ENCODE measurements at regions not wholly inside any gene's neighbourhood (a gene's known extent, or its start where the extent isn't known, plus 50 kb on each side); places are given as distances from the start of the nearest gene placed in this dataset.

- DNase-seq = no peak
Observed at GRCh38 chr20:7505835-7506221, 434.4 kb downstream of the HAO1 start.

DNA sequence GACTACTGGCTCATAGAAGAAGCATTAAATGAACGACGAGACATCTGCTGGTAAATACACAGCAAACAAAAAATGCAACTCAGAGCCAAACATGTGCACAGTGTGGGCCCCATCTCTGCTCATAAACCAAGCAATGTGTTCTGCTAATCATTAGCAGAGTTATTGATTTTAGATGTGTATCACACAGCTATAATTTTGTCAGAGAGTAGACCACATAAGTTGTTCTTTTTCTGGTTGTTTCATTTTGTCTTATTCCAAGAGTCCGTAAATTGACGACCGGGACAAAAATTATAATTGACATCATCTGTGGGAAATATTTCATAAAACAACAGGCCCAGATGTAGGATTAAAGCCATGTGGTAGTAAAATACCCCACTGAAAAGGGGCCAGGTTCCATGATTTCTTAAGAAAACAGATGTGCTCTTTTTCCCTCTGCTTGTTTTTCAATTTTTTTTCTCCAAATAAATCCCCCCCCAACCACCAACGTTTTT is 423.6 kb downstream of the HAO1 start:
- peak; percentile 89 for DNase-seq

- no peak for DNase-seq
Observed at GRCh38 chr20:7520361-7520760, 419.9 kb downstream of the HAO1 start.

DNA sequence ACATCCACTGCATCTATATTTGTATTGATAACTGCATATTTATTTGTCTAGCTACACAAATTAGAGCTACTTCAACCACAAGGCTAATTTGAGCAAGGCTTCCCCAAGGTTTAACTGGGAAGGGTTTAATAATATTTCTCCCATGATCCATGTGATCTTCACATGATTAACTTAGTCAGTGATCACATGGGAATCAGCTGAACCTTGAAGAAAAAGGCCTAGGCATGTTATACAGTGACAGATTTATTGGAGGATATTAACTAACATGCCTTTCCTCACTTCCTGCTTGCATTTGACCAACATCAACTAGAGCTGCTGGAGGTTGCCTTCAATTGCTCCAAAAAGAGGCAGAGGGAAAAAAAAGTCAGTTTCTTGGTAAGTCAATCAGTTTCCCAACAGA is 417.0 kb downstream of the HAO1 start:
- DNase-seq = no peak

GRCh38 chr20:7540018-7540417 is 400.2 kb downstream of the HAO1 start:
- no peak for DNase-seq

DNA sequence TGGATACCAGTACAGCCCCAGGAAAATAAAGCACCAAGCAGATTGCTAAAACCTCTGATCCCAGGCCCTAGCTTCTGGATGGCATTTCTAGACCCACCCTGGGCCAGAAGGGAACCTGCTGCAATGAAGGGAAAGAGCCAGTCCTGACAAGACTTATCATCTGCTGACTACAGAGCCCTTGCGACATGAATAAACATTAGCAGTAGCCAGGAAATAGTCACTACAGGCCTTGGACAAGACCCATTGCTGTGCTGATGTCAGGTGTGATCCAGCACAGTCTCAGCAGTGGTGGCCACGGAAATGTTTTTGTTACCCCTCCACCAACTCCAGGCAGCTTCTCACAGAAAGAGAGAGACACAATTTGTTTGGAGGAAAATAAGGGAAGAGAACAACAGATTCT is 399.3 kb downstream of the HAO1 start:
- DNase-seq = no peak

DNA sequence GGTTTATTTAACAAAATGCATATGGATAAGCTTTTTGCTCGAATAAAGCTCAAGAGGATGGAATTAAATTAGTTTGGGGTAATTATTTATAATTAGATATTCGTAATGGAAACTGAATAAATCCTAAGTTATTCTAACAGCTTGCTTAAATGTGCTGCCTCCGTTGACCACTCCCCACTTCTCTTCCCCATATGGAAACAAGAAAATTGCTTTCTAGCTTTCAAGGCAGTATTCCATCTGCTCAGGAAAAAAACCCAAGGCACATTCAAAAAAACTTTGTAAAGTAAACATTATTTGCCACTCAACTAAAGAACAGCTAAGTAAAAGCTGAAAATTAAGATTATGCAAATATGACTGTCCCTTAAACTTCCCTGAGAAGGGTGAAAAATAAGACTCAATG is 369.2 kb downstream of the HAO1 start:
- no peak for DNase-seq

DNA sequence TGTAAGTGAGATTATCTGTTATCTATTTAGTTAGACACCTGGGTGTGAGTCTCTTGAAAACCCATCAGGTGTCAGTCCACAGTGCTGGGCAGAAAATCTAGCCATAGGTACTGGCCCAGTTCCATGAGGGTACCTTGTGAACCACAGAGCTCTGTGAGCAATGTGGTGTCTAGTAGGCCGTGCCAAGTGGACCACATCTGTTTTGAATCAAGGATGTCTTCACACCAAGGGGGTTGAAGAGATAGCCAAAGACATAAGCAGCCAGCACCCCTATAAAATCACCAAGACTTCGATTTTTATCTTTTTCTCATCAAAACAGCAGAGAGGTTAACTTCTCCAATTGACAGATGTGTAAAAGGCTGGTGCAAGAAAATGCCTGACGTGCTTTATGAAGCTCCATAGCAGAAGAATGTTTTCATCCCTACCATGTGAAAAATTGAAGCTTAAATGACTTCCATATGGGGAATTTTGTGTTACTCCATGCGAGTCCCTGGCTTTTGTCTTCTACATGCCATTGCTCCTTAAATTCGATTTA is 368.7 kb downstream of the HAO1 start:
- no peak for DNase-seq

- DNase-seq = no peak
Observed at GRCh38 chr20:7579888-7580287, 360.4 kb downstream of the HAO1 start.

- DNase-seq = no peak
Observed at GRCh38 chr20:7585126-7585679, 355.1 kb downstream of the HAO1 start.

GRCh38 chr20:7586481-7586880 is 353.8 kb downstream of the HAO1 start:
- DNase-seq = no peak

DNA sequence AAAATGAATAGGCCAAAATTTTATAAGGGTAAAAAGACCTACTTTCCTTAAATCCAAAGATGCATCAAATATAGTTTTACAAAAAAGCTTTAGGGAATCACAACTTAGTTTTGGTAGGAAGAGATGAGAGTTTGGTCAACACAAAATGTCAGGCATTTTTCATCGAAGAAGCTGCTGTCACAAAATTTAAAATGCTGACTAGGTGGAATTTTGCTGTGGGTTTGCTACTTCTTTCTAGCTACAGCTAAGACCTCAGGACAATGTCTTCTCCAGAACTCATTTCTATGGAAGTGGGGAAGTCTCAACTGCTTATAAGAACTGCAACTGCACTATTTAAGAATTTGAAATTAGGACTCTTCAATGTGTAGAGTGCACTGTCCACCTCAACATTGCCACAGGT is 351.1 kb downstream of the HAO1 start:
- DNase-seq = no peak

- DNase-seq = no peak
Observed at GRCh38 chr20:7596541-7596940, 343.7 kb downstream of the HAO1 start.

DNA sequence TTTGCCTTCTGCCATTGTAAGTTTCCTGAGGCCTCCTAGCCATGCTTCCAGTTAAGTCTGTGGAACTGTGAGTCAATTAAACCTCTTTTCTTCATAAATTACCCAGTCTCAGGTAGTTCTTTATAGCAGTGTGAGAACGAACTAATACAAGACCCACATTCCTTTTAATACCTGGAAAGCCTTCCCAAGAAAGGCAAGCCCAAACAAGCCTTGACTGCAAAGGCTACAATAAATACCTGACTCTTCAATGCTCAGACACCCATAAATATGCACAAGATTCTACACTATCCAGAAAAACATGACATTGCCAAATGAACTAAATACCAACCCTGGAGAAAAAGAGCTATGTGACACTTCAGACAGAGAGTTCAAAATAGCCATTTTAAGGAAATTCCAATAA is 338.8 kb downstream of the HAO1 start:
- DNase-seq = no peak

DNA sequence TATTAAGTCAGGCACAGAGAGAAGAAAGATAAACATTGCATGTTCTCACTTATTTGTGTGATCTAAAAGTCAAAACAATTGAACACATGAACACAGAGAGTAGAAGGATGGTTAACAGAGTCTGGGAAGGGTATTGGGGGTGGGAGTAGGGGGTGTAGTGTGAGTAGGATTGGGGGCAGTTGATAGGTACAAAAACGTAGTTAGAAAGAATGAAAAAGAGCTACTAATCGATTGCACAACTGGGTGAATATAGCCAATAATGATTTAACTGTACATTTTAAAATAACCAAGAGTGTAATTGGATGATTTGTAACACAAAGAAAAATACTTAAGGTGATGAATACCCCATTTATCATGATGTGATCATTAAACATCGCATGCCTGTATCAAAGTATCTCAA is 333.3 kb downstream of the HAO1 start:
- no peak for DNase-seq

DNA sequence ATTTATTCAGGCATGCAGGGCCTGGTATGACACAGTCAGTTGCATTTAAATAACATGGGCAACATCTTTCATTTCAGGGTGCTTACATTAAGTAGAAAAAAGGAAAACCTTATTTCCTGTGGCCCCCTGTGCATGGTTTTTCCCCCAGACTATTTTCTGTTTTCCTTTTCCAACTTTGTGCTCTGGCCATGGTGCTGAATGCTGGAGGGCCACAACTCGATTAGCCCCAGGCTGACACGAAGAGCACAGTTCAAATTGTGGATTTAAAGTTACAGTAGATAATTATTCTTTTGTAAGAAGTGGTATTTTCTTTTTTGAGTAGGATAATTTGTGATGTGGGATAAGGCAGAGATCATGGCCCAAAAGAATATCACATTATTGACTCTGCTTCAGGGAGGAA is 332.0 kb downstream of the HAO1 start:
- DNase-seq = no peak

DNA sequence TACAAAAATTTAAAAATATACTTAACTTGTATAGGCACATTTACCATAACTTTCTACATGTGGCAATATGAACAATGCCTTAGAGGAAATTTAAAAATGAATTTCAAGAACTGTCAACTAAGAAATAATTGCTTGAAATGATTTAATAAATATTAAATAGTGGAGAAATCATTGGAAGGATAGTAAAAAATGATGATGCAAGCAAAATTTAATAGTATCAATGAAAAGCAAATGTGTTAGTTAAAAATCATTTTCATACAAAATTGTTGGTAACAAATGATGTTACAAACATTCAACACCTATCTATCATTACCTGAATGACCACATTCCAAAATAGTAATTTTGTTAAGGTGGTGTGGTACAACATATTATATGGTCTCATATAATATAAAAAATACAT is 331.0 kb downstream of the HAO1 start:
- DNase-seq = no peak

- no peak for DNase-seq
Observed at GRCh38 chr20:7610681-7611080, 329.6 kb downstream of the HAO1 start.

GRCh38 chr20:7617797-7618196 is 322.5 kb downstream of the HAO1 start:
- DNase-seq = no peak

GRCh38 chr20:7622399-7622961 is 317.8 kb downstream of the HAO1 start:
- no peak for DNase-seq

- DNase-seq = no peak
Observed at GRCh38 chr20:7624886-7625285, 315.4 kb downstream of the HAO1 start.

- peak; percentile 7 for DNase-seq
Observed at GRCh38 chr20:7627734-7628663, 312.3 kb downstream of the HAO1 start.

DNA sequence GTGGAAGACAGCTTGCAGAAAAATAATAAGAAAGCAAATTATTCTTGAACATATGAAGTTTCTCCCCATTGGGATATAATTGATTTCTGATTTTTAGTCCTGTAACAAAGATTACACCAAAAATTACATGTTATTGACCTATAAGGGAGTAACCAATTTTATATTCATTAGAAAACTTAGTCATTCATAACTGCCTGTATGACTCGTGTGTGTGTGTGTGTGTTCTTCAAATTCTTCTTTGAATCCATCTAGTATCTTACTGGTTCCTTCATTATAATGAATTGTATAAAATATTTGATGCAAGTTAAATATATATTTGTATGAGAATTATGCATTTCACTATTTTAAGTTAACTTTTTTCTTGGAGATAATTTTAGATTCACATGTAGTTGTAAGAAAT is 310.4 kb downstream of the HAO1 start:
- no peak for DNase-seq
